SK-N-SH treated with all-trans-retinoic acid at 6 μM for 48 hours (cell line): ENCODE measurements at regions not wholly inside any gene's neighbourhood (a gene's known extent, or its start where the extent isn't known, plus 50 kb on each side); places are given as distances from the start of the nearest gene placed in this dataset.
"Not testable (repeated sequence)": the region's sequence is repeated elsewhere in the genome, so short reads cannot be mapped to it uniquely, and the experiment has no call there.

Experiments used
- CREB5 ChIP-seq: fragments of 250-450 bp; sonication (Bioruptor Pico); IDR thresholded peaks from 2 replicates; pipeline ENCODE4 v1.5.1; 2020; ENCODE audit warnings: low read depth, mild to moderate bottlenecking, moderate library complexity
- CSDC2 ChIP-seq: fragments of 250-450 bp; sonication (Bioruptor Pico); IDR thresholded peaks from 2 replicates; pipeline ENCODE4 v1.5.0; 2020; ENCODE audit warnings: mild to moderate bottlenecking, moderate library complexity
- PPARA ChIP-seq: fragments of 250-450 bp; sonication (Bioruptor Pico); IDR thresholded peaks from 2 replicates; pipeline ENCODE4 v1.5.0; 2020; ENCODE audit warnings: mild to moderate bottlenecking, borderline replicate concordance
- ZFP3 ChIP-seq: fragments of 250-450 bp; sonication (Bioruptor Pico); IDR thresholded peaks from 2 replicates; pipeline ENCODE4 v1.5.0; 2020; ENCODE audit warnings: mild to moderate bottlenecking, moderate library complexity

GRCh38 chr4:133266966-133267365 is 117.9 kb downstream of the PCDH10 start:
- TF ChIP-seq CSDC2, ZFP3, CREB5, PPARA (CRISPR knock-in tag): not testable (repeated sequence)
